ENCODE measurements at regions not wholly inside any gene's neighbourhood (a gene's known extent, or its start where the extent isn't known, plus 50 kb on each side); places are given as distances from the start of the nearest gene placed in this dataset.

DNA sequence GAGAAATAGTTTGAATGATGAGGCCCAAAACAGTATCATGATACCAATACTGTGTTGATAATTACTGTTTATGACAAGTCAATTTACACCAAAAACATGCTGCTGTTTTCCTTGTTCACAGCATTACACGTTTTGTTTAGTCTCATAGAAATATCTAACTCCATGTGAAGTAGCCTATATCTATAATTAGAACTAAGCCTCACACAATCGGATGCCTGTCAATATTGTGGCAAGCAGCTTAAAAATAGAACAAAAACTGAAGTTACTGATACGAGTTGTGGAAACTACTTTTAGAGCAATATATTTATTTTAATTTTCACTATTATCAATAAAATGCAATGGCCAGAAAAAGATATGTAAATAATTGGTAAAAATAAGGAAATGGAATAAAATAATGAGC is 470.8 kb downstream of the ZEB2 start:
- no peak overlapping the region for H3K4me3 ChIP-seq (ENCODE audit: low read depth, low read length)
- TF ChIP-seq, protein P1, sequence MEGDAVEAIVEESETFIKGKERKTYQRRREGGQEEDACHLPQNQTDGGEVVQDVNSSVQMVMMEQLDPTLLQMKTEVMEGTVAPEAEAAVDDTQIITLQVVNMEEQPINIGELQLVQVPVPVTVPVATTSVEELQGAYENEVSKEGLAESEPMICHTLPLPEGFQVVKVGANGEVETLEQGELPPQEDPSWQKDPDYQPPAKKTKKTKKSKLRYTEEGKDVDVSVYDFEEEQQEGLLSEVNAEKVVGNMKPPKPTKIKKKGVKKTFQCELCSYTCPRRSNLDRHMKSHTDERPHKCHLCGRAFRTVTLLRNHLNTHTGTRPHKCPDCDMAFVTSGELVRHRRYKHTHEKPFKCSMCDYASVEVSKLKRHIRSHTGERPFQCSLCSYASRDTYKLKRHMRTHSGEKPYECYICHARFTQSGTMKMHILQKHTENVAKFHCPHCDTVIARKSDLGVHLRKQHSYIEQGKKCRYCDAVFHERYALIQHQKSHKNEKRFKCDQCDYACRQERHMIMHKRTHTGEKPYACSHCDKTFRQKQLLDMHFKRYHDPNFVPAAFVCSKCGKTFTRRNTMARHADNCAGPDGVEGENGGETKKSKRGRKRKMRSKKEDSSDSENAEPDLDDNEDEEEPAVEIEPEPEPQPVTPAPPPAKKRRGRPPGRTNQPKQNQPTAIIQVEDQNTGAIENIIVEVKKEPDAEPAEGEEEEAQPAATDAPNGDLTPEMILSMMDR (IDR thresholded peaks at IDR 0.05; ENCODE audit: low read depth, low read length) = no peak

DNA sequence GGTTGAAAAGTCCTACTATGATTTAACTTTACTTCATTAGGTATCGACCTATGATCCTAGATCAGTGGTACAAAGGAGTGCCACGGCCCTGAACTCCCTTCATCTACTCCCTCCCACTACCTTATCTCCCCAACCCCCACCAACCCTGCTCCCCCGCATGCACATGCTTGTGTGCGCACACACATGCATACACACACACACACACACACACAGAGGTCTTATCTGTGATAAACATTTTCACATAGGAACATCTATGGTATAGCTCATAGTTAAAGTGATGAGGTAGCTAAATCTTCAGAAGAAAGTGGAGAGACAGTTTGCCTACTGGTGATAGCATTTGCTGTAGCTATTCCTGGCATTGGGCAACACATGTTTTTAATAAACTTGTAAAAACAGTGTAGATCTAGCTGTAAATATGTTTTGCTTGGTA is 471.3 kb downstream of the ZEB2 start:
- TF ChIP-seq, protein P1 (IDR thresholded peaks at IDR 0.05; ENCODE audit: low read depth, low read length) = no peak
- H3K4me3 ChIP-seq (ENCODE audit: low read depth, low read length) = no peak overlapping the region

DNA sequence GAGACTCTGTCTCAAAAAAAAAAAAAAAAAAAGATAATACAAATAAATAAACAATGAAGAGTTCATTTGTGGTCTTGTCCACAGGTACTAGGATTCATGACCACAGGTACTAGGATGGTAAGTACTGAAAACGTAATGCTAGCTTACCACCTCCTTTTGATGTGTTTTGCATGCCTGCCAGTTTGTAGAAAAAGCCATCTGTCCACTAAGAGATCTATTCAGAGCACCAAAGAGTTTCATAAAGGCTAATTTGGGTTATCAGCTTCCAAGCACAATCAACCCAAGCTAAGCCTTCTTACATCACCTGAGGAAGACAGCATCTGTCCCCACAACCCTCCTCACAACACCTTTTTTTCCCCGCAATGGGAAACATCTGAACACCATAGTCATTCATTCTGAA is 477.2 kb downstream of the ZEB2 start:
- TF ChIP-seq, protein P1 (IDR thresholded peaks at IDR 0.05; ENCODE audit: low read depth, low read length) = no peak
- H3K4me3 ChIP-seq (ENCODE audit: low read depth, low read length) = no peak overlapping the region

DNA sequence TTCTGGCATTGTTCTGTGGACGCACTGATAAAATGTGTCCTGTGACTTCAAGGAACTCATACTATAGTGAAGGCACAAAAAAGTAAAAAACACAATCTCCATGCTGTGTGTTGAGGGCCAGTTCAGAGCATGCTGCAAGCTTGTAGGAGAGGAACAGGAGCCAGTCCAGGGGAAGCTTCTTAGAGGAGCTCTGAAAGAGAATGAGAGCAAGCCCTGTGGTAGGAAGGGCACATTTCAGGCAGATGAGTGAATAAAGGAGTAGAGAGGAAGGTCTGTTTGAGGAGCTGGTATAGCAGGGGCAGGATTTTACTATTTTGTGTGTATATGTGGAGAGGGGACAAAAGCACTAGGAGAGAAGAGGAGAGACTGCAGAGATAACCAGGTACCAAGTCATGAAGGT is 478.3 kb downstream of the ZEB2 start:
- no peak overlapping the region for H3K4me3 ChIP-seq (ENCODE audit: low read depth, low read length)
- TF ChIP-seq, protein P1 (IDR thresholded peaks at IDR 0.05; ENCODE audit: low read depth, low read length) = no peak

DNA sequence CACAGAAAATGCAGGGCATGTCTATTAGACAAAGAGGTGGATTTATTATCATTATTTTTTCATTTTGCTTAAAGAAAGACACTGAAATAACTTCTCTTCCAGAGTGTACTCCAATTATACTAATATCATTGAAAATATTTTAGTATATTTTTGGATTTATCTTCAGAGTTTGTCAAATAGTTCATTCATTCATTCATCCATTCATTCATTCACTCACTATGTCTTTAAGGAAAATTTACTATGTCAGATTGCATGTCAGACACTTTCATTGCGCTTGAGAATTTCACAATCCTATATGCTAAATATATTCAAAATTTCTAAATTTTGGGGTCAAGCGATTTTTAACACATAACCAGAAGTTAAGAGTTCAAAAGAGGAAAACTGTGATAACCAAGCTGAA is 479.1 kb downstream of the ZEB2 start:
- H3K4me3 ChIP-seq (ENCODE audit: low read depth, low read length) = no peak overlapping the region
- TF ChIP-seq, protein P1 (IDR thresholded peaks at IDR 0.05; ENCODE audit: low read depth, low read length) = no peak

DNA sequence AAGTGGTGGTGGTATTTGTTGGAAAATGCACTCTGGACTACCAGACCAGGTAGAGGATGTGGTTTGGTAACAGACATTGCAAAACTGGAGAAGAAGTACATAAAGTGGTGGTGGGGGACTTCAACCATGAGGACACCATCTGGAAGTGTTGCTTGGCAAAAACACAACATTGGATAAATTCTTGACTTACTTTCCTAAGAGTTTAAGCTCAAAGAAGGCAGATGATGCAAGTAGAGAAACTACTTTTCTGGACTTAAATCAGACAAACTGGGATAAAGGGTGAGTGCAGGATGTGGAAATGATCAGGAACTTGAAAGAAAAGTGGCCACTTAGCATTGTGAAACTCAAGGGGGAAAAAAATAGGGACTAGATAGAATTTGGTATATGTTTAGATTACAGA is 487.4 kb downstream of the ZEB2 start:
- TF ChIP-seq, protein P1 (IDR thresholded peaks at IDR 0.05; ENCODE audit: low read depth, low read length) = no peak
- H3K4me3 ChIP-seq (ENCODE audit: low read depth, low read length) = no peak overlapping the region

DNA sequence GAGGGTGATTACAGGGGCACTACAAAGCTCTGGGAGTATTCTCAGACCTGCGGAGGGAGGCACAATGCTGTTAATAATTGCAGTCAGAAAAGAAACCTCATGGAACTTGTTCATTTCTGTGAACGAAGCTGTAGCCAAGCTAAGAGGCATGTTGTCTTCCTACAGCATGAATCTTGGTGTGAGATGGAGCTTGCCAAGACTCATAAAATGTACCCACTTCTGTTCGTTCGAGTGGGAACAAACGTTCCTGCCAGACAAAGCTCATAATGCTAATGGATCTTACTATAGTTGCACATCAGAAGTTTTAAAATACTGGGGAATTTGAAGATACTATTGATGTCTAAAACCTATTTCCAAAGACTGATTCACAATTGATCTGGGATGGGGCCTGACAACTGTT is 489.1 kb downstream of the ZEB2 start:
- H3K4me3 ChIP-seq (ENCODE audit: low read depth, low read length) = no peak overlapping the region
- TF ChIP-seq, protein P1 (IDR thresholded peaks at IDR 0.05; ENCODE audit: low read depth, low read length) = no peak
